IMR-90 (cell line): ENCODE measurements at regions not wholly inside any gene's neighbourhood (a gene's known extent, or its start where the extent isn't known, plus 50 kb on each side); places are given as distances from the start of the nearest gene placed in this dataset.
"Not testable (repeated sequence)": the region's sequence is repeated elsewhere in the genome, so short reads cannot be mapped to it uniquely, and the experiment has no call there.

ENCODE experiments used
- ATAC-seq: fragments of 200-7000 bp; cut with Tn5 transposase; 2 replicates; pipeline ENCODE4 v1.9.1; 2020; ENCODE audit warnings: low read depth, mild to moderate bottlenecking, moderate library complexity
- BruUV-seq: library from RNA; stranded (reverse); fragments of 400-500 nt; replicated peaks from 2 replicates; lab custom pipeline; 2021; lab: Mats Ljungman, UMichigan
- CTCF ChIA-PET: fragments of 300-600 bp; formaldehyde crosslinking; extraction: SDS; loops from one replicate; lab custom pipeline; 2021; ENCODE audit warnings: antibody characterized with exemption; lab: Yijun Ruan, JAX
- POLR2A ChIA-PET: fragments of 300-600 bp; sonication (Branson Sonifier 250); formaldehyde crosslinking; loops from one replicate; lab custom pipeline; 2022; ENCODE audit warnings: antibody characterized with exemption; ENCODE audit not compliant: unreplicated experiment; lab: Charles Lee
- DNase-seq: peaks from one replicate; pipeline ENCODE4 v3.0.0; 2013
- H2AFZ ChIP-seq: replicated peaks from 2 replicates; pipeline ENCODE3; 2013; ENCODE audit warnings: low read length, mild to moderate bottlenecking; ENCODE audit not compliant: poor library complexity
- H2AK5ac ChIP-seq: 2 replicates; pipeline ENCODE4 v1.6.1; 2013; ENCODE audit warnings: low read depth, low read length, inconsistent platforms
- H2AK9ac ChIP-seq: replicated peaks from 2 replicates; pipeline ENCODE3; 2013; ENCODE audit warnings: mild to moderate bottlenecking, low read depth, low read length, moderate library complexity; ENCODE audit not compliant: poor library complexity
- H2BK120ac ChIP-seq: 2 replicates; pipeline ENCODE4 v1.6.1; 2013; ENCODE audit warnings: low read depth, low read length, inconsistent platforms
- H2BK15ac ChIP-seq: 3 replicates; pipeline ENCODE4 v1.6.1; 2013; ENCODE audit warnings: low read depth, low read length, inconsistent platforms
- H2BK20ac ChIP-seq: 2 replicates; pipeline ENCODE4 v1.6.1; 2013; ENCODE audit warnings: low read depth, mild to moderate bottlenecking, inconsistent platforms, low read length, moderate library complexity
- H2BK5ac ChIP-seq: 2 replicates; pipeline ENCODE4 v1.6.1; 2013; ENCODE audit warnings: mild to moderate bottlenecking, low read depth, low read length, inconsistent platforms; ENCODE audit not compliant: poor library complexity, severe bottlenecking
- H3K14ac ChIP-seq: replicated peaks from 2 replicates; pipeline ENCODE4 v1.6.1; 2013; ENCODE audit warnings: low read depth, low read length, inconsistent platforms
- H3K18ac ChIP-seq: 2 replicates; pipeline ENCODE4 v1.6.1; 2013; ENCODE audit warnings: low read depth, low read length, control low read depth
- H3K23ac ChIP-seq: 2 replicates; pipeline ENCODE4 v1.6.1; 2013; ENCODE audit warnings: low read depth, low read length, inconsistent platforms
- H3K27ac ChIP-seq: 2 replicates; pipeline ENCODE4 v1.5.1; 2013; ENCODE audit warnings: mild to moderate bottlenecking, control low read depth, low read length; ENCODE audit not compliant: insufficient read depth
- H3K27me3 ChIP-seq: 2 replicates; pipeline ENCODE4 v1.6.1; 2013; ENCODE audit warnings: low read length; ENCODE audit not compliant: control insufficient read depth, insufficient read depth
- H3K36me3 ChIP-seq: 2 replicates; pipeline ENCODE4 v1.6.1; 2013; ENCODE audit warnings: low read length, mixed read lengths; ENCODE audit not compliant: control insufficient read depth, insufficient read depth
- H3K4ac ChIP-seq: 2 replicates; pipeline ENCODE4 v1.6.1; 2013; ENCODE audit warnings: low read depth, low read length, inconsistent platforms
- H3K4me1 ChIP-seq: 2 replicates; pipeline ENCODE4 v1.6.1; 2013; ENCODE audit warnings: low read length, mixed read lengths; ENCODE audit not compliant: control insufficient read depth, insufficient read depth
- H3K4me2 ChIP-seq: 2 replicates; pipeline ENCODE4 v1.6.1; 2013; ENCODE audit warnings: low read depth, mild to moderate bottlenecking, control low read depth, low read length, moderate library complexity
- H3K4me3 ChIP-seq: 2 replicates; pipeline ENCODE4 v1.5.1; 2013; ENCODE audit warnings: low read depth, mild to moderate bottlenecking, control low read depth, low read length, moderate library complexity; ENCODE audit not compliant: insufficient read depth
- H3K56ac ChIP-seq: 2 replicates; pipeline ENCODE4 v1.6.1; 2013; ENCODE audit warnings: low read length, inconsistent platforms; ENCODE audit not compliant: insufficient read depth; ENCODE audit errors: extremely low read depth
- H3K79me1 ChIP-seq, 2 experiments: 2 replicates each; pipeline ENCODE4 v1.6.1; 2013; ENCODE audit warnings: low read length in 2 of 2, inconsistent platforms in 1 of 2, low read depth in 1 of 2
- H3K9ac ChIP-seq: 2 replicates; pipeline ENCODE4 v1.6.1; 2013; ENCODE audit warnings: low read depth, low read length, control low read depth
- H3K9me1 ChIP-seq: 2 replicates; pipeline ENCODE4 v1.6.1; 2013; ENCODE audit warnings: low read length, inconsistent platforms; ENCODE audit not compliant: insufficient read depth
- H3K9me3 ChIP-seq: 2 replicates; pipeline ENCODE4 v1.6.1; 2013; ENCODE audit warnings: low read length; ENCODE audit not compliant: control insufficient read depth, insufficient read depth
- H4K20me1 ChIP-seq: 2 replicates; pipeline ENCODE4 v1.6.1; 2013; ENCODE audit warnings: low read length, inconsistent platforms; ENCODE audit not compliant: insufficient read depth
- H4K5ac ChIP-seq: 2 replicates; pipeline ENCODE4 v1.6.1; 2013; ENCODE audit warnings: mild to moderate bottlenecking, low read depth, low read length, control low read depth
- H4K8ac ChIP-seq, 2 experiments: 2 replicates each; pipeline ENCODE4 v1.6.1; 2013; ENCODE audit warnings: low read depth in 2 of 2, low read length in 2 of 2, control low read depth in 1 of 2, inconsistent platforms in 1 of 2
- H4K91ac ChIP-seq: 2 replicates; pipeline ENCODE4 v1.6.1; 2013; ENCODE audit warnings: low read depth, low read length, inconsistent platforms; ENCODE audit not compliant: insufficient read depth
- WGBS, 2 experiments: methylation state at CpG; one replicate each; pipeline versions ENCODE4 v1.1.5 to v1.1.7; 2013; ENCODE audit warnings: missing lambda C conversion rate in 2 of 2; ENCODE audit not compliant: insufficient read length in 1 of 2; ENCODE audit errors: extremely low coverage in 2 of 2; 5-methylcytosine and 5-hydroxymethylcytosine counted together
- dilution Hi-C: fragments of 300-500 bp; cut with HindIII; formaldehyde crosslinking; loops from one replicate; pipeline ENCODE4 v1.14.3; 2018; ENCODE audit warnings: low sequenced_read_pairs; ENCODE audit not compliant: unreplicated experiment
- in situ Hi-C: fragments of 300-500 bp; cut with MboI; formaldehyde crosslinking; loops from 3 replicates; pipeline ENCODE4 v1.14.3; 2019; ENCODE audit warnings: low sequenced_read_pairs, inconsistent platforms, mixed read lengths
- intact Hi-C: fragments of 100-400 bp; cut with micrococcal nuclease; formaldehyde crosslinking; loops from 2 replicates; pipeline ENCODE4 v1.10.0; 2022

GRCh38 chr17:22129920-22130319 lies 437.6 kb downstream of the KCNJ18 start:
- H3K4ac ChIP-seq, ATAC-seq, DNase-seq, H4K91ac ChIP-seq, H3K9me1 ChIP-seq, dilution Hi-C loops, H2BK120ac ChIP-seq, H3K18ac ChIP-seq, H3K27ac ChIP-seq, H3K27me3 ChIP-seq, H3K14ac ChIP-seq, H3K79me1 ChIP-seq, H3K9ac ChIP-seq, intact Hi-C loops, H2BK20ac ChIP-seq, H3K4me2 ChIP-seq, H3K4me3 ChIP-seq, H3K56ac ChIP-seq, H4K5ac ChIP-seq, CTCF ChIA-PET, H4K8ac ChIP-seq, in situ Hi-C loops, H2AK5ac ChIP-seq, H2BK5ac ChIP-seq, H2AK9ac ChIP-seq, H3K4me1 ChIP-seq, H3K23ac ChIP-seq, H4K20me1 ChIP-seq, BruUV-seq, H3K9me3 ChIP-seq, H2BK15ac ChIP-seq, H2AFZ ChIP-seq, POLR2A ChIA-PET, H3K36me3 ChIP-seq: not testable (repeated sequence)
- no CpG with 5 or more reads among the region's 5 CpGs for WGBS, 2 experiments
